ENCODE measurements at regions not wholly inside any gene's neighbourhood (a gene's known extent, or its start where the extent isn't known, plus 50 kb on each side); places are given as distances from the start of the nearest gene placed in this dataset.
A peak's percentile ranks its signal among the peaks of the same experiment; 100 is the strongest.

GRCh38 chr5:36385495-36385894, 83.8 kb upstream of the RANBP3L start:
- no peak for DNase-seq (ENCODE audit: low read depth in 1 of 2, low spot score in 1 of 2)
- H3K27ac ChIP-seq (replicated peaks), result no peak overlapping the region
- no peak overlapping the region for H3K4me3 ChIP-seq (replicated peaks; ENCODE audit: insufficient read depth, low read length)
- TF ChIP-seq SPI1 (IDR thresholded peaks at IDR 0.05; ENCODE audit: borderline replicate concordance, low read depth) (no peak), GABPA (IDR thresholded peaks at IDR 0.05; ENCODE audit: low read depth) (no peak), POLR2AphosphoS5 (IDR thresholded peaks at IDR 0.05; ENCODE audit: low read depth) (no peak), REST (IDR thresholded peaks at IDR 0.05; ENCODE audit: insufficient replicate concordance, low read depth) (no peak), CTCF (IDR thresholded peaks at IDR 0.05; ENCODE audit: insufficient read depth, low read length) (no peak)
- H3K27me3 ChIP-seq (ENCODE audit: insufficient read depth, poor library complexity, severe bottlenecking), result no peaks in the 10 kb centered on the region

DNA sequence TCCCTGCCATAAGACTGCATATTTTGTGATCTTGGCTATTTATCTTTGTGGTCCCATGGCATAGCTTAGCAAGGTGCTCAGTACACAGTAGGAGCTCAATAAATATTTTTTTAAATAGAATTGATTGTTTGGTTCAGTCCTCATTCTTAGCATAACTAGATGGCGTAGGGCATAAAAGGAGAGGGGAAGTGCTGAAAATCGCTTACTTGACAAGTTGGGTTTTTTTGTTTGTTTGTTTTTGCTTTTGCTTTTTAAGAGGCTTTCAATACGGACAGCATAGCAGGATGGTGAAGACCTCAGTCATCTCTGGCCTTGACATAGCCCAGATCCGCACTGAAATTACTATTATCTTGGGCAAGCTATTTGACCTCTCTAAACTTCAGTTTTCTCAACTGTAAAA, 86.6 kb upstream of the RANBP3L start:
- Histone ChIP-seq H3K27me3 (ENCODE audit: insufficient read depth, poor library complexity, severe bottlenecking) (no peaks in the 10 kb centered on the region), H3K4me3 (replicated peaks; ENCODE audit: insufficient read depth, low read length) (no peak overlapping the region), H3K27ac (replicated peaks) (no peak overlapping the region)
- TF ChIP-seq SPI1 (IDR thresholded peaks at IDR 0.05; ENCODE audit: borderline replicate concordance, low read depth), result peak; percentile 40
- TF ChIP-seq REST (IDR thresholded peaks at IDR 0.05; ENCODE audit: insufficient replicate concordance, low read depth), result no peak
- no peak for DNase-seq (ENCODE audit: low read depth in 1 of 2, low spot score in 1 of 2)

DNA sequence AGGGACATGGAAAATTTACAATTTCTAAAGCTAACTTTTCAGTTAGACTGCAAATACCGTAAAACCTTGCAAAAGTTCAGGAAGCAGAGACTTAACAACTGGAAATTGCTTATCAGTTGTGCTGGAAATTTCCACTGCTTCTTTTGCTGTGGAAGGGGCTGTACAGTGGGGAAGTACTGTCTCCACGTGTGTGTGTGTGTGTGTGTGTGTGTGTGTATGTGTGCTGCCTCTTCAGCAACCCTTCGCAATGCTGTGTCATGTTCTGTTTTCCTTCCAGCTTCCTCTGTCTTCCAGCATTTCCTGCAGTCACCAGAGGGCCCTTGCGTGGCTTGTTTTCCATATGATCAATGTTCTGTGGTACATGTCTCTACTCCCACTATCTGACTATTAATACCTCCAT, 87.5 kb upstream of the RANBP3L start:
- Histone ChIP-seq H3K4me3 (replicated peaks; ENCODE audit: insufficient read depth, low read length) (no peak overlapping the region), H3K27ac (replicated peaks) (peak overlapping the region; percentile 4; the same call in 1 of the 2 replicates), H3K27me3 (ENCODE audit: insufficient read depth, poor library complexity, severe bottlenecking) (no peaks in the 10 kb centered on the region)
- DNase-seq (ENCODE audit: low read depth in 1 of 2, low spot score in 1 of 2), result peak; percentile 65 to 67
- TF ChIP-seq CTCF (IDR thresholded peaks at IDR 0.05; ENCODE audit: insufficient read depth, low read length), result no peak
- peak; percentile 70; the same call in 1 of the 2 replicates for TF ChIP-seq SPI1 (IDR thresholded peaks at IDR 0.05; ENCODE audit: borderline replicate concordance, low read depth)
- no peak for TF ChIP-seq GABPA (IDR thresholded peaks at IDR 0.05; ENCODE audit: low read depth)
- TF ChIP-seq REST (IDR thresholded peaks at IDR 0.05; ENCODE audit: insufficient replicate concordance, low read depth), result no peak
- TF ChIP-seq POLR2AphosphoS5 (IDR thresholded peaks at IDR 0.05; ENCODE audit: low read depth), result peak; percentile 60

- no peak overlapping the region for H3K27ac ChIP-seq (replicated peaks)
- no peak overlapping the region for H3K4me3 ChIP-seq (replicated peaks; ENCODE audit: insufficient read depth, low read length)
- TF ChIP-seq CTCF (IDR thresholded peaks at IDR 0.05; ENCODE audit: insufficient read depth, low read length) (no peak), POLR2AphosphoS5 (IDR thresholded peaks at IDR 0.05; ENCODE audit: low read depth) (no peak), GABPA (IDR thresholded peaks at IDR 0.05; ENCODE audit: low read depth) (no peak), SPI1 (IDR thresholded peaks at IDR 0.05; ENCODE audit: borderline replicate concordance, low read depth) (no peak), REST (IDR thresholded peaks at IDR 0.05; ENCODE audit: insufficient replicate concordance, low read depth) (no peak)
- DNase-seq (ENCODE audit: low read depth in 1 of 2, low spot score in 1 of 2), result no peak
- no peaks in the 10 kb centered on the region for H3K27me3 ChIP-seq (ENCODE audit: insufficient read depth, poor library complexity, severe bottlenecking)
Measured at GRCh38 chr5:36390640-36391039, 88.9 kb upstream of the RANBP3L start.

Data from HL-60 (cell line).